ENCODE measurements at regions not wholly inside any gene's neighbourhood (a gene's known extent, or its start where the extent isn't known, plus 50 kb on each side); places are given as distances from the start of the nearest gene placed in this dataset.

DNA sequence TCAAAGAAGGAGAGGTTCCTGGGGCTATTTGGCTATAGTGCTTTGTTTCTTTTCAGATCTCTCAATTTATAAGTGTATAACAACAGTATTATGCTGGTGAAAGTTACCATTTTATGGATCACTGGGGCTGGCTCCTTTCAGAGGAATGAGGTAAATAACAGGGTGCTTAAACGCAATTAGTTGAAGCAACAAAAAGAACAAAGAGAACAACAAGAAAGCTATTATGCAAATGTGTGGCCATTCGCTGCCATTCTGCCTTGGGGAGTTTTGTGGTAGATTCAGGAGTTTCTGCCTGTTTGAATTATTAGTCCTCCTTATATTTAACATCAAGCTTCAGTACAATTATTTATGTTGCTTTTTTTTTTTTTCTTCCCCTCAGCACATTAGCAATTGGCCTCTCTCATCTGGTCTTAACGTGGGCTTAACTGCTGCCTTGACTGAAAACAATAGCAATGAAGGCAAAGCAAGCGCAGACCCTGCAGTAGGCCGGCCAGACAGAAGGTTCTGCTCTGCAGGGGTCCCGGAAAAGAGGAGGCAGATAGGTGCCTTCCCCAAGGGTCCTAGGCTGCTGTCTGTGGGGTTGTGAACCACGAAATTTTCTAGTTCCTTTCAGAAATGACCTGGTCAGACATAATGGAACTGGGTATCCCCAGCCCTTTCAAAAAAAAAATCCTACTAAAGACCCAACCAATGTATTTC, 339.9 kb upstream of the PODXL start:
- Mint-ChIP-seq H3K27ac (no peak overlapping the region), H3K4me1 (ENCODE audit: low read depth) (no peaks in the 10 kb centered on the region), H3K27me3 (peaks cover 12% of the 10 kb centered on the region), H3K36me3 (ENCODE audit: low read depth) (no peaks in the 10 kb centered on the region), H3K4me3 (no peak overlapping the region), H3K9me3 (no peaks in the 10 kb centered on the region)

DNA sequence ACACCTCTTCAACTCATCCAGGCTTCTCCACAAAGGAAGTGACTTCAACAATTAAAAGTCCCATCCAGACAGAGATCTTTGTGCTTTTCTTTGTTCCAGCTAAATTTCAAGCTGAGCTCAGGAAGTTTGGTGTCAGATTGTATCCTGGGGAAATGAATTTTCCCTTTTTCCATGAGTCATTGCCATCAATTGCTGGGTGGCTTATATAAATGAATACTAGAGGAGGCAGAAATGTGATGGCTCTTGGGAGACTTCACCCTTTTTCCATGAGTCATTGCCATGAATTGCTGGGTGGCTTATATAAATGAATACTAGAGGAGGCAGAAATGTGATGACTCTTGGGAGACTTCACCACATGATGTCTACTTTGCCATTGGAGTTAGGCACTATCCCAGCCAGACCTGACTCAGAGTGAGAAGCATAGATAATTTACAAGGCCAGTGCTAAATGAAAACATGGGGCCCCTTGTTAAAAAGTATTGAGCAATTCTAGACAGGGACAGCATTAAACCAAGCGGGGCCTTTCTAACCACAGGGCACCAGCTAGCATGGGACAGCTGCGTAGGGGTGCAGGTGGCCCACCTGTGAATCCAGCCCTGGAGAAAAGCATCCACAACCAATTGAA, 339.2 kb upstream of the PODXL start:
- Mint-ChIP-seq H3K4me1 (ENCODE audit: low read depth) (no peaks in the 10 kb centered on the region), H3K27me3 (peaks cover 17% of the 10 kb centered on the region), H3K9me3 (no peaks in the 10 kb centered on the region), H3K36me3 (ENCODE audit: low read depth) (no peaks in the 10 kb centered on the region), H3K27ac (no peak overlapping the region), H3K4me3 (no peak overlapping the region)

DNA sequence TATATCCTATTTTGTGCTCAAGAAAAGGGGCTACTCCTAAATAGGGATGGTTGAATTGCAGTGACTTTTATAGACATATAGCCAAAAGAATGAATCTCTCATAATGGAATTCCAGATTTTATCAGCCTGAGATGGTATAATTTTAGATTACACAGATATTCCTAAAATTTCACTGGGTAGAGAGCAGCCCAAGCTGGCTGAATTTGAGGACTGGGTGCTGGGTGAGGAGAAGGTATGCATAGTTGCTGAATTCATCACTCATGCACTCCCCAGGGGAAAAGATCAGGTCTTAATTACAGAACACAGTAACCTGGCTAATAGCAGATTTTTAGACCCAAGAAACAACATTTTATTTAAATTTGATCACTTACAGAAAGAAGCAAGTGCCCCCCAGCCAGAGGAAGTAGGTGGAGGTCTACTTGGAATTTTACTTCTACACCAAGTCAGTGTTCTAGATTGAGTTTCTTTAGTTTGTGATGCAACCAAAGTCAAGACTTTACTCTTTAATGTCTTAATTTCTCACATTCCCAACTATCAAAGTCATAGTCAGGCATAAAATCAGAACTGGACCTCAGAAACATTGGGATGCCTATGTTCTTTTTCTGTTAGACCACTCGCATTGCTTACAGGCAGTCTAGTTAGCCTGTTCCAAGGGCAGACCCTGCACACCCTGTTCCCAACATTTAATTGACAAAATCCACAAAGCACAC, 337.4 kb upstream of the PODXL start:
- H3K27me3 Mint-ChIP-seq: peaks cover 17% of the 10 kb centered on the region
- H3K4me1 Mint-ChIP-seq (ENCODE audit: low read depth): no peaks in the 10 kb centered on the region
- no peak overlapping the region for H3K27ac Mint-ChIP-seq
- no peaks in the 10 kb centered on the region for H3K9me3 Mint-ChIP-seq
- H3K4me3 Mint-ChIP-seq: no peak overlapping the region
- H3K36me3 Mint-ChIP-seq (ENCODE audit: low read depth): no peaks in the 10 kb centered on the region

DNA sequence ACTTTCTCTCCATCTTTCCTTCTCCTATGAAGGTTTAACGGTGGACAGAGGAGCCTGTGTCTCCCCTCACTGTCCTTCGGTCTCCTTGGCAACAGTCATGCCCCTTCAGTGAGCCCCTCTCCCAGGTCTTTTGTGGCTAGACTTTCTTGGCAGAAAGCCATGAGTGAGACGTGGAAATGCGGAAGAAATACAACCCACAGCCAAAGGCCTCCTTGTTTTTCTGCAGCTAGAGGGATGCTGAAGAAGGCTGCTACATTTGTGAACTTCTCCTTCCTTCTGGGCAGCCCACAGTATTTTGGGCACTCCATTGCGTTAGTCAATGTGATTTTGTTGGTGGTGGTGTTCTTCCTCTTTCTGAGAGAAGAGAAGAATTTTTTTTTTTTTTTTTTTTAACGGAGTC, 333.7 kb upstream of the PODXL start:
- H3K9me3 Mint-ChIP-seq: peaks cover 6% of the 10 kb centered on the region
- no peak overlapping the region for H3K27ac Mint-ChIP-seq
- no peak overlapping the region for H3K4me3 Mint-ChIP-seq
- H3K36me3 Mint-ChIP-seq (ENCODE audit: low read depth): no peaks in the 10 kb centered on the region
- peaks cover 17% of the 10 kb centered on the region for H3K27me3 Mint-ChIP-seq
- no peaks in the 10 kb centered on the region for H3K4me1 Mint-ChIP-seq (ENCODE audit: low read depth)

DNA sequence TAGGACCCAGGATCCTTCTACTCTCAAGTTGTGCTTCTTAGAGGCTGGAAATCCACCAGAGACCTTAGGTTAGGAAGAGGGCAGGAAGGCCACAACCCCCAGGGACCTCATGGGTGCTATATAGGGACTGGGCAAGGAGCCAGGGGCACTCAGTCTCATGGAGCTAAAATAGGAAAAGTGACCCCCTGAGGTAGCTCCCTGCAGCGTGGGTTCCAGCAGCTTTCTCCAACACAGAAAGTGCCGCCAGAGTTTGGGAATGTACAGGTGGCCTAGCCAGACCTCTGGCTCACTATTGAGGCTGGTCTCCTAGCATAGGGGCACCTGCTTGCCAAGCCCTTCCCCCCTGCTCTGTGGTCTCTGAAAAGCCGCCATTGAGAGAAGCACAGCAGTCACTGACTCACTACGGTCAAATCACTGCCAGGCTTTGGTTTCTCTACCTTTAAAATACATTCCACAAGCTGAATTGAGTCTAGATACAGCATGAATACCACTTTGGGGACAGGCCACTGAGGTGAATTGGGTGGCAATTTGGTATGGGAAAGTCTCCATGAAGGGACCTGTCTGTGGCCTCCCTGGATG, 333.2 kb upstream of the PODXL start:
- no peak overlapping the region for H3K4me3 Mint-ChIP-seq
- no peak overlapping the region for H3K27ac Mint-ChIP-seq
- peaks cover 15% of the 10 kb centered on the region for H3K27me3 Mint-ChIP-seq
- H3K4me1 Mint-ChIP-seq (ENCODE audit: low read depth): no peaks in the 10 kb centered on the region
- H3K9me3 Mint-ChIP-seq: peaks cover 8% of the 10 kb centered on the region
- no peaks in the 10 kb centered on the region for H3K36me3 Mint-ChIP-seq (ENCODE audit: low read depth)

DNA sequence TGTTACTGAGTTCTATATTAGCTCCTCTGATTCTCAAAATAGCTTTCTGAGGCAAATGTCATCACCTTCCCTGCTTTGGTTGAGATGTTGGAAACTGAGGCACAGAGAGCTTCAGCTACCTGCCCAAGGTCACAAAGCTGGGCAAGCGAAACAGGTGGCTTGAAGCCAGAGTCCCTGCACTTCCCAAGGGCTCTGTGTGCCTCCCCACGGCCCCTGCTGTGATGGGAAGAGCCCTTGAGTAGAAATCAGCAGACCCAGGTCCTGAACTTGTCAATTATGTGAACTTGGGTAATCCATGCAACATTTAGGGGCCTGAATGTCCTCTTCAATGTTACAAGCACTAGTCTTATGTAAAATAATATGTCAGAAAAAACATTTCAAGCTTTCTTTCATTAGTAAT, 327.3 kb upstream of the PODXL start:
- Mint-ChIP-seq H3K27ac (no peak overlapping the region), H3K4me1 (ENCODE audit: low read depth) (no peaks in the 10 kb centered on the region), H3K4me3 (no peak overlapping the region), H3K36me3 (ENCODE audit: low read depth) (no peaks in the 10 kb centered on the region), H3K9me3 (peaks cover 8% of the 10 kb centered on the region), H3K27me3 (peaks cover 12% of the 10 kb centered on the region)

DNA sequence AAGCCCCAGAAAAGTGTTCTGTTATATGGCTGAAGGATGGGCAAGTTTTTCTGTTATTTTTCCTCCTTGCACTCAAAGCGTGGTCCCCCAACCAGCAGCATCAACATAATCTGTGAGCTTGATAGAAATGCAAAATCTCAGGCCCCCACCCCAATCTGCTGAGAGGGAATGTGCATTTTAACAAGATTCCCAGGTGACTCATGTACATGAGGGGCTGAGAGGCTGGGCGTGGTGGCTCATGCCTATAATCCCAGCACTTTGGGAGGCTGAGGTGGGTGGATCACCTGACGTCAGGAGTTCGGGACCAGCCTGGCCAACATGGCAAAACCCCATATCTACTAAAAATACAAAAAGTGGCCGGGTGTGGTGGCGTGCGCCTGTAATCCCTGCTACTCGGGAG, 326.8 kb upstream of the PODXL start:
- Mint-ChIP-seq H3K27me3 (peaks cover 12% of the 10 kb centered on the region), H3K4me1 (ENCODE audit: low read depth) (no peaks in the 10 kb centered on the region), H3K36me3 (ENCODE audit: low read depth) (no peaks in the 10 kb centered on the region), H3K27ac (no peak overlapping the region), H3K4me3 (no peak overlapping the region), H3K9me3 (peaks cover 8% of the 10 kb centered on the region)

DNA sequence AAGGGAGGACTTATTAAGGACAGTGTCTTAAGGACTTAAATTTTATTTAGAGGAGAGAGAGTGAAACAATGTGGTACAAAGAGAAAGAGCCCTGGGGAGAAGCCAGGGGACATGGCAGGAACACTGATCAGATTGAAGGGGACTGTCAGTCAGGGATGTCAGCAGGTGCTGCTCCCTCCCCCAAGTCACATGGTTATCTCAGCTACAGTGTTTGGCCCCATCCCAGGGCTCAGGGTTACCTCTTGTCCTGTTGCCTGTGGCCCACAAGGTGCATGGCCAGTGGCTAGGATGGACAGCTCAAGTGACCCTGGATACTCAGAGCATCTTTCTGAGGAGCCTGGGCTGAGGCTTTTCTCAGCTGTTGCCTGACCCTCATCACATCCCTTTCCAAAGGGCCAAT, 325.9 kb upstream of the PODXL start:
- Mint-ChIP-seq H3K9me3 (peaks cover 8% of the 10 kb centered on the region), H3K4me3 (no peak overlapping the region)

DNA sequence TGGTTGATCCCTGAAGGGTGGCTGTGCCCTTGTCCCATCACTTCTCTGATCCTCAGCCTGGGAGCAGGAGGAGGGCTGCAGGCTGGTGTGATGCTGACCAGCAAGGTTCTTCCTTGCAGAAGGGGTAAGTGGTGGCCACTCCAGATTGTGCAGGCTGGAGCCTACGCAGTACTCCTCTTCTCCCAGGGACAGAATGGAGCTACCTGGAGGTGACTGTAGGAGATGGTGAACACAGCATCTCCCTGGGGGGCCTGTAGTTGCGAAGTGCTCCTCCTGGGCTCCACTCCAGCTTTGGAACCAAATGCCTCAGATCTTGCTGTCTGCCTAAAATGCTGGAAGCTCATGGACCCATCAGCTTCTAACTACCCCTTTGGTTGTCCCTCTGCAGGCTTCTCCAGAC, 323.6 kb upstream of the PODXL start:
- no peak overlapping the region for H3K4me3 Mint-ChIP-seq
- no peaks in the 10 kb centered on the region for H3K4me1 Mint-ChIP-seq (ENCODE audit: low read depth)
- peaks cover under 1% of the 10 kb centered on the region for H3K9me3 Mint-ChIP-seq
- no peaks in the 10 kb centered on the region for H3K36me3 Mint-ChIP-seq (ENCODE audit: low read depth)
- no peak overlapping the region for H3K27ac Mint-ChIP-seq
- peaks cover 12% of the 10 kb centered on the region for H3K27me3 Mint-ChIP-seq

More for the DNA sequence above, 325.9 kb upstream of the PODXL start:
- no peaks in the 10 kb centered on the region for H3K4me1 Mint-ChIP-seq (ENCODE audit: low read depth)
- no peaks in the 10 kb centered on the region for H3K36me3 Mint-ChIP-seq (ENCODE audit: low read depth)
- peaks cover 12% of the 10 kb centered on the region for H3K27me3 Mint-ChIP-seq
- H3K27ac Mint-ChIP-seq: no peak overlapping the region

DNA sequence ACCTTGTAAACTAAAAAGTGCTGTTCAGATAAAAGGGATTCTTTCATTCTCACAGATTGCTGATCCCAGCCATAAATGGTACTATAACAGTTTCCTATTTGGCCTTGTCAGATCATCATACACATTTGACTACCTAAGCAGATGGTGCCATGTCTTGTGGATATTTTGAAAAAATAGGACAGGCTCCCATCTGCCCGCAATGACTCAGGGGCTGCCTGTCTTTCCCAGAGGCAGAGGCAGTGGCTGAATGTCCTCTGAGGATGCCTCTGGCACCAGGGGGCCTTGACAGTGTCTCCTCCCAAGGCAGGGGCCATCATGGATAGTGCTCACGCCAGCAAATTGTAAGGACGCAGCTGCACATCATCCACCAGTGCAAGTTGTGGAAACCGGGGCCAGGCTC, 323.0 kb upstream of the PODXL start:
- Mint-ChIP-seq H3K36me3 (ENCODE audit: low read depth) (no peaks in the 10 kb centered on the region), H3K4me1 (ENCODE audit: low read depth) (no peaks in the 10 kb centered on the region), H3K27me3 (peaks cover 12% of the 10 kb centered on the region), H3K4me3 (no peak overlapping the region), H3K27ac (no peak overlapping the region), H3K9me3 (no peaks in the 10 kb centered on the region)

DNA sequence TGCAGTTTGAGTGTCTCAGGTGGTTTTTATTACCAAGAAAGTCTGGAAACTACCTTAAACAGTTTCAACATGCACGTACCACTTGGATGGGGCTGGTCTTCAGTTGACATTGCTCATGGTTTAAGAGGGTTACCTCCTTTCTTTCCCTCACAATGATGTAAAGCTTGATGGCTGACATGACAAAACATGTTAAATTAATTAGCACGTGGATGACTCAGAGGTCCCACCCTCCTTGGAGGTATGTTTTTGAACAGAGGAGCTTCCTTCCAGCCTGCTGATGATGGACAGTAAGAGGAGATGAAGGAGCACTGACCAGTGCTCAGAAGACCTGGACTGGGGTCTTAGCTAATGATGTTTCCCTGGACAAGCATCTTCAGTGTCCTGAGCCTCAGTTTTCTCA, 322.3 kb upstream of the PODXL start:
- H3K36me3 Mint-ChIP-seq (ENCODE audit: low read depth): no peaks in the 10 kb centered on the region
- H3K27ac Mint-ChIP-seq: no peak overlapping the region
- no peaks in the 10 kb centered on the region for H3K9me3 Mint-ChIP-seq
- H3K4me1 Mint-ChIP-seq (ENCODE audit: low read depth): no peaks in the 10 kb centered on the region
- H3K4me3 Mint-ChIP-seq: no peak overlapping the region
- H3K27me3 Mint-ChIP-seq: peaks cover 12% of the 10 kb centered on the region

DNA sequence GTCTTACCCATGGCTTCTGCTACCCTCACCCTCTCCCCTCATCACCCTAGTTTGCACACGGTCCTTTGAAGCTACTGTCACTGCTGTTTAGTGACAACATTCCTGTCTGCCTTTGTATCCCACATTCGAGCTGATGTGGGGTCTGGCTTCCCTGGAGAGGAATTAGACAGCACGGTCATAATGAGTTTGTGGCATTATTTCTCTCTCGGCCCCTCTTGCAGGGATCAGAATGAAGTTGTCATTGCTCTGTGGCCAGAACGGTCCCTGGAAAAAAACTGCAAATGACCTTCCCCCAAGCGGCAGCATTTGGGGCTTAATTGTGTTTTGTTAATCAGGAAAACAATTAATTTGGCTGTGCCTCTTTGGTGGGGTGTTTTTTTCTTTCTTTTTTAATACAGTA, 317.2 kb upstream of the PODXL start:
- H3K27ac Mint-ChIP-seq: no peak overlapping the region
- H3K36me3 Mint-ChIP-seq (ENCODE audit: low read depth): no peaks in the 10 kb centered on the region
- H3K4me1 Mint-ChIP-seq (ENCODE audit: low read depth): no peaks in the 10 kb centered on the region

DNA sequence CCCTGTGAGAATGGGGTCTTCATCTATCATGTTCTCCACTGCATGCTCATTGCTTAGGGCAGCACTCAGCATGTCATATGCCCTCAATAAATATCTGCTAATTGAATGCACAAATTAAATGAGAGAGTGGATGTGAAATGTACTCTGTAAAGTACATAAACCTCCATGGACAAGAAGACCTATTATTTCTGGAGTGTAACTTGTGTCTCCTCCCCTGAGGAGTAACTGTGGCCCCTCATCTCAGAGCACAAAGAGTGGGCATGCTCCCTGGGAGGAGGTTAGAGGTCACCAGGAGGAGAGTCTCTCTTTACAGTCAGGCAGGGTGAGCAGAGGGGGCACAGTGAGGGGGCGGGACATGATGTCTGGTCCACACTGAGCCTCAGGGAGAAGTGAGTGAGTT, 313.6 kb upstream of the PODXL start:
- Mint-ChIP-seq H3K4me1 (ENCODE audit: low read depth) (no peaks in the 10 kb centered on the region), H3K27ac (no peak overlapping the region), H3K36me3 (ENCODE audit: low read depth) (no peaks in the 10 kb centered on the region), H3K4me3 (no peak overlapping the region), H3K27me3 (peaks cover 17% of the 10 kb centered on the region), H3K9me3 (peaks cover 4% of the 10 kb centered on the region)

More for the DNA sequence above, 317.2 kb upstream of the PODXL start:
- Mint-ChIP-seq H3K9me3 (peaks cover 4% of the 10 kb centered on the region), H3K27me3 (peaks cover 13% of the 10 kb centered on the region), H3K4me3 (no peak overlapping the region)

DNA sequence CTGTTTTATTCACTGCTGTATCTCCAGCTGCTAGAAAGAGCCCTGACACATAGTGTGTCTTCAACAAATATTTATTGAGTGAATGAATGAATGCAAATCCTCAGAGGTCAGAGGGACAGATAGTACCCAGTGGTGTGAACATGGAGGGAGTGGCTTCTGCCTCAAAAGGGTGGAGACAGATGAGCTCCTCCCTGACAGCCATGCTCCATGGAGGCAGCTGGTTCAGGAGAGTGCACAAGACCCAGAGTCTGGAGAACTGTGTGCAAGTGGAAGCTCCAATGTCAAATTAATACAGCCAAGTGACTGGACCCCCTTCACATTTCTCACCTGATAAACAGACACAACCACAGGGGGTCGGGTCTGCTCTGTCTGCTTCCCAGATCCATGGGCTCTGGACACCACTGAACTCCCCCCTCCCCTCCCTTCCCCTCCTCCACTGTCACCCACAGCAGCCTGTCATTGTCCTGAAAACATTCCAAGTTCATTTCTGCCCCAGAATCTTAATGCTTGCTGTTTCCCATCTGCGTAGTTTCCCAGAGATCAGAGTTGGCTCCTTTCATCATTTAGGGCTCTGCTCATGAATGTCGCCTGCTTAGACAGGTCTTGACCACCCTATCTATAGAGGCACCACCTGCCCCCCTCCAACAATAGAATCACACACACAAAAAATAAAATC, 312.9 kb upstream of the PODXL start:
- no peak overlapping the region for H3K4me3 Mint-ChIP-seq
- H3K27ac Mint-ChIP-seq: no peak overlapping the region
- peaks cover 4% of the 10 kb centered on the region for H3K9me3 Mint-ChIP-seq
- H3K4me1 Mint-ChIP-seq (ENCODE audit: low read depth): no peaks in the 10 kb centered on the region
- peaks cover 17% of the 10 kb centered on the region for H3K27me3 Mint-ChIP-seq
- H3K36me3 Mint-ChIP-seq (ENCODE audit: low read depth): no peaks in the 10 kb centered on the region

DNA sequence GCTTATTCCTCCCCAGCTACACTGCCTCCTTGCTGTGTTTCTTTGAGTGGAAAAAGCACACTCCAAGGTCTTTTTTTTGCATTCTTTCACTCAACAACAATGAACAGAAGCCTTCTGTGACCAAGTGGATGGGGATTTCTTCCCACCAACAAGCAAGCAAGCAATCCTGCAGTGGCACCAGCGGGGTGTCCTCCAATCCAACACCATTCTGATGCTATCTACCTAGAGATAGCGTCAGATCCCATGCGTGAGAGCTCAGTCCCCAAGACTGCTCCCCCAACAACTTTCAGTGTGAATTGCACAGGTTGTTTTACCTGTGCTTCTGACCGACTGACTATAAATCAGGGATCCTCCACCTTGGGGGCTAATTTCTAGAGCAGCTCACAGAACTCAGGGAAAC, 311.0 kb upstream of the PODXL start:
- H3K4me3 Mint-ChIP-seq: no peak overlapping the region
- no peak overlapping the region for H3K27ac Mint-ChIP-seq
- peaks cover 14% of the 10 kb centered on the region for H3K27me3 Mint-ChIP-seq
- H3K36me3 Mint-ChIP-seq (ENCODE audit: low read depth): no peaks in the 10 kb centered on the region
- H3K9me3 Mint-ChIP-seq: peaks cover 4% of the 10 kb centered on the region
- no peaks in the 10 kb centered on the region for H3K4me1 Mint-ChIP-seq (ENCODE audit: low read depth)
